Uterus (tissue), 3 donors: ENCODE measurements at regions not wholly inside any gene's neighbourhood (a gene's known extent, or its start where the extent isn't known, plus 50 kb on each side); places are given as distances from the start of the nearest gene placed in this dataset.

Experiments used
- DNase-seq, 2 donors: peaks; one replicate each; pipeline ENCODE4 v3.0.0-alpha.2; 2019 to 2020
- H3K27ac ChIP-seq, 2 donors: fragments of 200-600 bp; sonication (generic); 1 replicate in 1 of 2; 2 replicates in 1 of 2; pipeline ENCODE4 v1.5.1; 2016 to 2018
- H3K27me3 ChIP-seq, 2 donors: fragments of 200-600 bp; sonication (generic); one replicate each; pipeline ENCODE4 v1.5.1; 2018 to 2019; ENCODE audit warnings: control low read depth in 1 of 2
- H3K36me3 ChIP-seq, 2 donors: fragments of 200-600 bp; sonication (generic); one replicate each; pipeline ENCODE4 v1.5.1; 2019; ENCODE audit warnings: control low read depth in 1 of 2
- H3K4me1 ChIP-seq, 2 donors: fragments of 200-600 bp; sonication (generic); one replicate each; pipeline ENCODE4 v1.5.1; 2018 to 2019; ENCODE audit warnings: control low read depth in 1 of 2
- H3K4me3 ChIP-seq, 2 donors: fragments of 200-600 bp; sonication (generic); 1 replicate in 1 of 2; 2 replicates in 1 of 2; pipeline ENCODE4 v1.5.1; 2018 to 2019; ENCODE audit warnings: mild to moderate bottlenecking in 1 of 2
- H3K9me3 ChIP-seq, 2 donors: fragments of 200-600 bp; sonication (generic); one replicate each; pipeline ENCODE4 v1.5.1; 2019; ENCODE audit warnings: control low read depth in 1 of 2
- CTCF ChIP-seq, 4 experiments: fragments of 200-600 bp in 2 of 4; fragments of 450-650 bp in 2 of 4; sonication (generic) in 2 of 4; IDR thresholded peaks; one replicate each; pipeline ENCODE4 v1.5.1; 2016 to 2019; ENCODE audit warnings: antibody characterized with exemption in 4 of 4, mild to moderate bottlenecking in 2 of 4, moderate library complexity in 1 of 4
- POLR2A ChIP-seq, 2 donors: fragments of 450-650 bp; IDR thresholded peaks; one replicate each; pipeline ENCODE4 v1.6.1; 2016; ENCODE audit warnings: antibody characterized with exemption in 2 of 2, mild to moderate bottlenecking in 1 of 2, moderate library complexity in 1 of 2
- intact Hi-C: fragments of 100-400 bp; cut with DNase I; formaldehyde crosslinking; loops from one replicate; pipeline ENCODE4 v1.15.1; 2023; ENCODE audit warnings: low total_unique reads
- donor health status: DM: yes; HTN: yes; CAD: no.

- intact Hi-C loops = no loop called here
- Histone ChIP-seq H3K36me3 (no peaks in the 10 kb centered on the region), H3K9me3 (no peaks in the 10 kb centered on the region), H3K4me1 (no peaks in the 10 kb centered on the region), H3K27ac (no peak overlapping the region), H3K27me3 (no peaks in the 10 kb centered on the region), H3K4me3 (no peak overlapping the region)
- no peak for DNase-seq
- no peak for TF ChIP-seq CTCF (IDR thresholded peaks at IDR 0.05)
- TF ChIP-seq POLR2A (IDR thresholded peaks at IDR 0.05) = no peak
Measured at GRCh38 chr11:121884626-121885025, 231.4 kb downstream of the BLID start.

- no peak overlapping the region for H3K27ac ChIP-seq
- TF ChIP-seq CTCF (IDR thresholded peaks at IDR 0.05) = no peak
- no peak for TF ChIP-seq POLR2A (IDR thresholded peaks at IDR 0.05)
- H3K27me3 ChIP-seq = no peaks in the 10 kb centered on the region
- intact Hi-C loops = no loop called here
- H3K4me3 ChIP-seq = no peak overlapping the region
- no peaks in the 10 kb centered on the region for H3K4me1 ChIP-seq
- DNase-seq = no peak
- no peaks in the 10 kb centered on the region for H3K9me3 ChIP-seq
- H3K36me3 ChIP-seq = no peaks in the 10 kb centered on the region
Measured at GRCh38 chr11:121881806-121882205, 234.2 kb downstream of the BLID start.

GRCh38 chr11:121877152-121877551 is 238.9 kb downstream of the BLID start:
- Histone ChIP-seq H3K27me3 (no peaks in the 10 kb centered on the region), H3K9me3 (no peaks in the 10 kb centered on the region), H3K36me3 (no peaks in the 10 kb centered on the region), H3K4me3 (no peak overlapping the region), H3K27ac (no peak overlapping the region), H3K4me1 (no peaks in the 10 kb centered on the region)
- no peak for TF ChIP-seq CTCF (IDR thresholded peaks at IDR 0.05)
- DNase-seq = no peak
- intact Hi-C loops = no loop called here

- no peak overlapping the region for H3K4me3 ChIP-seq
- H3K4me1 ChIP-seq = no peaks in the 10 kb centered on the region
- DNase-seq = no peak
- H3K36me3 ChIP-seq = no peaks in the 10 kb centered on the region
- H3K9me3 ChIP-seq = no peaks in the 10 kb centered on the region
- TF ChIP-seq POLR2A (IDR thresholded peaks at IDR 0.05) = no peak
- no peak for TF ChIP-seq CTCF (IDR thresholded peaks at IDR 0.05)
- no peak overlapping the region for H3K27ac ChIP-seq
- H3K27me3 ChIP-seq = no peaks in the 10 kb centered on the region
- intact Hi-C loops = no loop called here
Measured at GRCh38 chr11:121873766-121874165, 242.2 kb downstream of the BLID start.

GRCh38 chr11:121872356-121872755 is 243.7 kb downstream of the BLID start:
- Histone ChIP-seq H3K36me3 (no peaks in the 10 kb centered on the region), H3K27ac (no peak overlapping the region), H3K9me3 (no peaks in the 10 kb centered on the region), H3K27me3 (no peaks in the 10 kb centered on the region), H3K4me3 (no peak overlapping the region), H3K4me1 (no peaks in the 10 kb centered on the region)
- intact Hi-C loops = no loop called here
- DNase-seq = no peak
- TF ChIP-seq CTCF (IDR thresholded peaks at IDR 0.05) (no peak), POLR2A (IDR thresholded peaks at IDR 0.05) (no peak)
